ENCODE measurements at regions not wholly inside any gene's neighbourhood (a gene's known extent, or its start where the extent isn't known, plus 50 kb on each side); places are given as distances from the start of the nearest gene placed in this dataset.

- TF ChIP-seq GATA3 (IDR thresholded peaks at IDR 0.05; ENCODE audit: low read depth, low read length): no peak
- TF ChIP-seq GATA2 (IDR thresholded peaks at IDR 0.05; ENCODE audit: low read depth, low read length): no peak
Observed at GRCh38 chr13:62333466-62333865, 917.8 kb upstream of the PCDH20 start.
